ENCODE measurements at regions not wholly inside any gene's neighbourhood (a gene's known extent, or its start where the extent isn't known, plus 50 kb on each side); places are given as distances from the start of the nearest gene placed in this dataset.
"Not testable (repeated sequence)": the region's sequence is repeated elsewhere in the genome, so short reads cannot be mapped to it uniquely, and the experiment has no call there.

DNA sequence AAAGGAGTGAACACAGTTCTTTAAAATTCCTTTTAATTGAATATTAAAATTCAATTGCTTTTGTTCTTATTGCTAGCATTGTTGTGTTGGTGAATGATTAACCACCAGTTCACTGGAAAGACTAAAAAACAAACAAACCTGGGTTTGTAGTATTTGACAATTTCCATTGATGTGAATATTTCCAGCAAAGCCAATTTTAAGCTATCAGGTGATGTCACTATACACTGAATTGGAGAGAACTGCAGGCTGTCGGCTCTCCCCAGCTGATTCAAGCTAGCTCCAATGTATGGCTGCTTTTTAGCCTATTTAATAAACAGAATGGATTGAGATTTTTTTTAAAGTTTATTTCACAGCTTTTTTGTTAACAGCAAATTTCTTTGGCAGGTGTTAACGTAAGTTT lies 1753.6 kb upstream of the SEL1L start:
- no peak overlapping the region for H3K4me3 ChIP-seq (replicated peaks; ENCODE audit: low read depth, low read length)
- no peak for TF ChIP-seq CTCF (IDR thresholded peaks at IDR 0.05; ENCODE audit: low read length, missing control alignments)
- no peak for DNase-seq (ENCODE audit: low read depth)

DNA sequence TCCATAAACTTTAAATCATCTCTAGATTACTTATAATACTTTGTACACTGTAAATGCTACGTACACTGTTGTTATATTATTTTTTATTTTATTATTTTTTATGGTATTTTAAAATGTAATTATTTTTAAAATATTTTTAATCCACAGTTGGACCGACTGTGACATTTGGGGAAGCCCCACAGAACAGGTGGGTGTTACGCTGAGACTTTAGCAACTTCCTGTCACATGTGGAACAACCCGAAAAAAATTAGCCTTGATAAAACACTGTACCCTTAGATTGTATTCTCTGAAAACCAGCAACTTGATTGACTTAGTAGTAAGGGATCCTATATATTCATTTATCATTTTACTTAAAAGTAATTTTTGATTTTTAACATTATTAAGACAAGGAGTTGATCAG lies 1755.7 kb upstream of the SEL1L start:
- DNase-seq (ENCODE audit: low read depth), result no peak
- no peak for TF ChIP-seq CTCF (IDR thresholded peaks at IDR 0.05; ENCODE audit: low read length, missing control alignments)
- H3K4me3 ChIP-seq (replicated peaks; ENCODE audit: low read depth, low read length), result no peak overlapping the region

DNA sequence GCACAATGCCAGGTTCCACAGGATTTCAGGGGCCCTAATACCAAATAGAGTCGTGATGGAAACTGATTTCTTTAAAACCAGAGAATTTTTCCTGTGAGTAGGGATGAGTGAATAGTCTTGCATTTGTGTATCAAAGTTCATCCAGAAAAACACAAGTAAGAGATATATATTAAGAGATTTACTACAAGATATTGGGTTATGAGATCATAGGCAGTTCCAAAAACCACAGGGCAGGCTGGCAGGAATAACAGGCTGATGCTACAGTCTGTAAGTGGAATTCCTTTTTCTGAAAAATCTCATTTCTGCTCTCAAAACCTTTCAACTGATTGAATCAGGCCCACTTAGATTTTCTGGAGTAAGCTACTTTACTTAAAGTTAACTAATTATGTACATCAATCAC lies 1756.2 kb upstream of the SEL1L start:
- no peak for TF ChIP-seq CTCF (IDR thresholded peaks at IDR 0.05; ENCODE audit: low read length, missing control alignments)
- H3K4me3 ChIP-seq (replicated peaks; ENCODE audit: low read depth, low read length), result no peak overlapping the region
- DNase-seq (ENCODE audit: low read depth), result no peak

GRCh38 chr14:83290447-83290846 lies 1756.8 kb upstream of the SEL1L start:
- TF ChIP-seq CTCF (IDR thresholded peaks at IDR 0.05; ENCODE audit: low read length, missing control alignments), result no peak
- H3K4me3 ChIP-seq (replicated peaks; ENCODE audit: low read depth, low read length), result no peak overlapping the region
- DNase-seq (ENCODE audit: low read depth), result no peak

DNA sequence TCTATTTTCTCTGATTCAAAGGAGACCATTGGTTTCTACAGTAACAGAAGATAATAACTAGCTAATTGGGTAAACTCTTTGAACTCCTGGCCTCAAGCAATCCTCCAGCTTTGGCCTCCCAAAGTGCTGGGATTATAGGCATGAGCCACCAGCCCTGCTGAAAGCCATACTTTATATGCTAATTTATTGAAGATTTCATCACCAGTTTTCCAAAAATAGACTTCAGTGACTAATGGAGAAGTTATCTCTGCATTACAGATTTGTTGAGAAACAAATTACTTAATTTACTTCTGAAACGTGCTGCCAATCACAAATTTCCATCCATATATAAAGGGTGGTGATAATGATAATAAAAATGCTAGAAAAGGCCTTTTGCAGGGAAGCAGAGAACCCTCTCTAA lies 1758.1 kb upstream of the SEL1L start:
- no peak for TF ChIP-seq CTCF (IDR thresholded peaks at IDR 0.05; ENCODE audit: low read length, missing control alignments)
- DNase-seq (ENCODE audit: low read depth), result peak; percentile 7

GRCh38 chr14:83294941-83295340 lies 1761.3 kb upstream of the SEL1L start:
- no peak overlapping the region for H3K4me3 ChIP-seq (replicated peaks; ENCODE audit: low read depth, low read length)
- TF ChIP-seq CTCF (IDR thresholded peaks at IDR 0.05; ENCODE audit: low read length, missing control alignments), result no peak
- DNase-seq (ENCODE audit: low read depth), result peak; percentile 40

More for the DNA sequence above, 1758.1 kb upstream of the SEL1L start:
- H3K4me3 ChIP-seq (replicated peaks; ENCODE audit: low read depth, low read length), result no peak overlapping the region

DNA sequence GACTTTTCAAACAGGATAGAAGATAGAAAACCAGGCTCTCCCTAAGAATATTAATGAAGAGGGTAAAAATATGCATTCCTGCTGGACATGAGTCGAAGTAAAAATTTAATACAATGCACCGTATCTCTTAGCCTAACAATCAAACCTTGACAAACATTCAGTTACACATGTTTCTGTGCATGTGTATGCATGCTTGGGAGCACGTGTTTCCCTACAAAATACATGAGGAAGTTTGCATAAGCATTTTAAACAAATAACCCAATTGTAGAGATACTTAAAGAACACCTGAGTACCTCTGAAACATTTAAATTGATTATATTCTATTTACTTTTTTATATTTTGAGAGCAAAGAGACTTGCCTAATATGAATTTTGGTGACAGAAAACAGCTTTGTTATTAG lies 1763.7 kb upstream of the SEL1L start:
- TF ChIP-seq CTCF (IDR thresholded peaks at IDR 0.05; ENCODE audit: low read length, missing control alignments), result no peak
- no peak for DNase-seq (ENCODE audit: low read depth)
- H3K4me3 ChIP-seq (replicated peaks; ENCODE audit: low read depth, low read length), result no peak overlapping the region

- not testable (repeated sequence) for DNase-seq (ENCODE audit: low read depth); H3K4me3 ChIP-seq (replicated peaks; ENCODE audit: low read depth, low read length)
Measured at GRCh38 chr14:83298016-83298415, 1764.4 kb upstream of the SEL1L start.

Data from fibroblast of pulmonary artery (primary cell).